Fibroblast of the aortic adventitia (primary cell): ENCODE measurements at regions not wholly inside any gene's neighbourhood (a gene's known extent, or its start where the extent isn't known, plus 50 kb on each side); places are given as distances from the start of the nearest gene placed in this dataset.

Experiments used
- DNase-seq: peaks from one replicate; pipeline ENCODE4 v3.0.0-alpha.2; 2010; ENCODE audit warnings: low read depth
- H3K4me3 ChIP-seq: 2 replicates; pipeline ENCODE4 v1.5.1; 2011; ENCODE audit warnings: low read depth, mild to moderate bottlenecking, control low read depth, low read length, moderate library complexity
- CTCF ChIP-seq: IDR thresholded peaks from 2 replicates; pipeline ENCODE4 v1.5.1; 2011; ENCODE audit warnings: mild to moderate bottlenecking, low read length, control low read depth, inconsistent platforms; ENCODE audit not compliant: insufficient read depth

DNA sequence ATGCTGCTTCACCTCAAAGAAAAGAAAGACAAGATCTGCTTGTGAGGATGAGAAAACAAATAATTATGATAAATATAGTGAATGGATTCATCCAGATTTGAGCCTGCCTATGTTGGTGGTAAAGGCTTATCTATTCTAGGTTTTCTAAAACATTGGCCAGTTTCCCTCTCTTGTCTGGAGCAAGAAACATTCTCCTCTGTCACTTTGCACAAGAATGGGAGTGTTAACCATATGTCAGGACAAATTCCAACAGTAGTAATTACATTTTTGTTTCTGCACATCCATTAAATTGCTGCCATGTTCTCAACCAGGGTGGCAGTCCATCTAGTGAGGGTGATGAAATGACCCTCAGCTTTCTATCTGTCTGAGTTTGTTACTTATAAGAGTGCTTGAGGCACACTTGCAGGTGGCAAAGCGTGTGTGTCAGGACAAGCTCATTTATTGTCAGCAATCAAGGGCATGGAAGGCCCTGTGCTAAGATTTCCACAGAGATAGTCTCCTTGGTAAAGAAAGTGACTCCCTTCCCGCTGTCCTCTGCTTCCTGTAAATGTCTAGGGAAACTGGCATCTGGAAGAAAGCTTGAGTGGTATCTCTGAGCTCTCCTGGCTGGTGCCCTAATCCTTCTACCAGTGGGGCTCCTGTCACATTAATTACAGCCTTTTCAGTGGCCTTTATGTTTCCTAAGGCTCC is 502.1 kb upstream of the FLRT2 start:
- no peak for TF ChIP-seq CTCF
- no peak for DNase-seq
- no peak overlapping the region for H3K4me3 ChIP-seq

DNA sequence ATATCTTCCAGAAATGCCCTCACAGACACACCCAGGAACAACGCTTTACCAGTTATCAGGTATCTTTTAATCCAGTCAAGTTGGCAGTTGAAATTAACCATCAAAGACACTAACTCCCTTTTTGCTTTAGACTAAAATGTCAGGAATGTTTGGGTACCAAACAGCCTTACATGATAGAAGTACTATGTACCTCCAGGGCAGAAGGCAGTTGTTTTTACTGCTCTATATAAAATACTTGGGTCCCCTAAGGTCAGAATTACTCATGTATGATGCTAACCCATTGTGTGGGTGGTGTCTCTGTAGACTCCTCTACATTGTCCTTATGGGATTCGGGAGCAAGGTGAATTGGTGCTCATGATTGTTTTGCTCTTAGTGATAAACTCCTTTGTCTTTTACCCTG is 492.5 kb upstream of the FLRT2 start:
- no peak for DNase-seq
- no peak overlapping the region for H3K4me3 ChIP-seq
- no peak for TF ChIP-seq CTCF

DNA sequence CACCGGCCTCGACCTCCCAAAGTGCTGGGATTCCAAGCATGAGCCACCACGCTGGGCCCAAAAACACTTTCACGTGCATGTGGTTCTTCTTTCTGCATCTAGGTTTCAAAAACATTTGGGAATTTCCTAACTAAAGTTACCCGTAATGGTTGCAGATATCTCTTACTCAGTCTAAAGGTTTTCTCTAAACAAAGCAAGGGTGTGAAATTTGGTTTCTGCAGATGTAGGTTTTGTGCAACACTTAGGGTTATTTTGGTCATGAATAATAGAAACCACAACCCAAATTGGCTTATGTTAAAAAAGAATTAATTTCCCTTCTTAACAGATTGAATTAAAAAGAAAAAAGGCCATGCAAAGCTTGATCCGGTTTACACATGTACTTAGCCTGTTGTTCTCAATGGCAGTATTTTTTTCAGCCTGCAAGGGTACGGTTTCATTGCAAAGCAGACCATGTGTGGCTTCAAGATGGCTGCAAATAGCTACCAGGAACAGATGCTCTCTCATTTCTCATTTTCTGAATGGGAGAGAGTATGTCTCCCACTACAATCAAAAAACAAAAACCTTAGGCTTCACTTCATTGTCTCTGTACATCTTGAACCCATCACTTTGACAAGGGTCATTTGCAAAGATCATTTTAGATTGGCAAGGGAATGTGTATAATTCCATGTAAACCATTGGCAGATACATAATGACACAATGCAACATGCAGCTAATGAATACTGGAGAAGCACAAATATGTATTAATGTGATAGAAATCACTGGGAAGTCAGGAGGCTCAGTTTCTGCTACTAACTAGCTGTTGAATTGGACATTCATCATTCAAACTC is 491.2 kb upstream of the FLRT2 start:
- H3K4me3 ChIP-seq = no peak overlapping the region
- no peak for DNase-seq
- TF ChIP-seq CTCF = no peak

DNA sequence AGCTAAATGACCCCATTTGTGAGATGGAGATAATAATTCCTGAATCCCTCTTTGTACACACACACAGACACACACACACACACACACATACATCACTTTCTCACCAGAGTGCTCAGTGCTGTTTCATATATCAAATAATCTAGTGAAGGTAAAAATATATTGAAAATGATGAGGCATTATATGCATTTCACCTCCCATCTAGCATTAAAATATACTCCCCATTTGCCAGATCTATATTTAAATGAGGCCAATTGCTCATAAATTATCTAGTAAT is 490.7 kb upstream of the FLRT2 start:
- no peak for TF ChIP-seq CTCF
- no peak overlapping the region for H3K4me3 ChIP-seq
- no peak for DNase-seq

GRCh38 chr14:85040046-85040685 is 489.8 kb upstream of the FLRT2 start:
- TF ChIP-seq CTCF = no peak
- H3K4me3 ChIP-seq = no peak overlapping the region
- peak; percentile 15 for DNase-seq

DNA sequence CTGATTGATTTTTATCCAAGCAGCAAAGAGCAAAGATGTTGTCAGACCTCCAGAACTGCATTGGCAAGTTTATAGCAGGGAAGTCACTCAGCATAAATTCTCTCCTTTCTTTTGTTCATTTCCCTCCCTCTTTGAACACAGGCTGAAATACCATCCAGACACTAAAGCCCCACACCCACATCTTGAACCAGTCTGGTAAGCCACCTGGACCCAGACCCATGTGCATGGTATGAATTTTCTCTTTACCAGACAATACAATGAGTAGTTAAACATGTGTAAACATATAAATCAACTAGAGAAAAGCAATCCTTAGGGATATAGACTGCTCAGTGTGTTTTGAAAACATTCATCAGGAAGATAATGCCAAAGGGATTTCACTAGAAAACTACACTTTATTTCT is 488.3 kb upstream of the FLRT2 start:
- no peak for DNase-seq
- TF ChIP-seq CTCF = no peak
- H3K4me3 ChIP-seq = no peak overlapping the region
